GM19023 (cell line): ENCODE measurements at regions not wholly inside any gene's neighbourhood (a gene's known extent, or its start where the extent isn't known, plus 50 kb on each side); places are given as distances from the start of the nearest gene placed in this dataset.
"Not testable (repeated sequence)": the region's sequence is repeated elsewhere in the genome, so short reads cannot be mapped to it uniquely, and the experiment has no call there.

Experiments
- ATAC-seq: cut with Tn5 transposase; IDR thresholded peaks from one replicate; pipeline ENCODE4 v1.9.1; 2021; ENCODE audit warnings: mild to moderate bottlenecking, moderate library complexity; ENCODE audit not compliant: unreplicated experiment

GRCh38 chr17:20731131-20731530 lies 151.6 kb downstream of the CDRT15L2 start:
- ATAC-seq: not testable (repeated sequence)

- ATAC-seq: no peak
Measured at GRCh38 chr17:20733923-20734322, 154.4 kb downstream of the CDRT15L2 start.

DNA sequence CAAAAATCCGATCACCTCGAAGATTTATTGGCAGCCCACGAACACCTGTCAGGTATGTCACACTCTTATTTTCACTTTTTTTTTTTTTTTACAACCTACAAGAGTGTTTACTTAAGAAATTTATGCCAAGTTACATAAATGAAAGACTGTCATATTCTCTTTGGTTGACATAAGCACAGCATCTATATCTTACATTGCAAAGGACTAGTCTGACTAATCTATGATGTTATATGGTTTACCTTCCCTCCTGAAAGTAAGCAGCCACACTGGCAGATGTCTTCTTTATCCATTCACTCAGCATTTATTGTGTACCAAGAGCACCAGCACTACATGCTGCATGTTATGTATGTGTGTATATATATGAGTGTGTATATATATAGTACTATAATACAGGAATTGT lies 156.3 kb downstream of the CDRT15L2 start:
- no peak for ATAC-seq

- not testable (repeated sequence) for ATAC-seq
Measured at GRCh38 chr17:20737636-20738035, 158.1 kb downstream of the CDRT15L2 start.

DNA sequence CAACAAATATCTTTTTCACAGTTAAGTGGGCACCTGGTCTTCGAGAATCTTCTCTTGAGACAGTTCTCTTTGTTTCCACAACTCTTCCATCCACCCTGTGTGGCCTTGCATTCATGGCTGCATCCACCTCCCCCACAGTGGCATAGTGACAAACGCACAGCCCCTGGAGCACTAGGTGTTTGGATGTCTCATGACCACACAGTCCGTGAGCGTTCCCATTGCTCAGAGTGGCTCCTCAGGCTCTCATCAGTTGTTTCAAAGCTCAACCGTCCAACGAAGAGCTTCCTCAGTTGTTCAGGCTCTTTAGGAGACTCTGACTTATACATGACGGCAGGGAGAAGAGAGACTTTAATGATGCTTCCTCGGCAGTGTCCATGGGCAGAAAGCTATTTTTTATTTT lies 191.6 kb downstream of the CDRT15L2 start:
- no peak for ATAC-seq

DNA sequence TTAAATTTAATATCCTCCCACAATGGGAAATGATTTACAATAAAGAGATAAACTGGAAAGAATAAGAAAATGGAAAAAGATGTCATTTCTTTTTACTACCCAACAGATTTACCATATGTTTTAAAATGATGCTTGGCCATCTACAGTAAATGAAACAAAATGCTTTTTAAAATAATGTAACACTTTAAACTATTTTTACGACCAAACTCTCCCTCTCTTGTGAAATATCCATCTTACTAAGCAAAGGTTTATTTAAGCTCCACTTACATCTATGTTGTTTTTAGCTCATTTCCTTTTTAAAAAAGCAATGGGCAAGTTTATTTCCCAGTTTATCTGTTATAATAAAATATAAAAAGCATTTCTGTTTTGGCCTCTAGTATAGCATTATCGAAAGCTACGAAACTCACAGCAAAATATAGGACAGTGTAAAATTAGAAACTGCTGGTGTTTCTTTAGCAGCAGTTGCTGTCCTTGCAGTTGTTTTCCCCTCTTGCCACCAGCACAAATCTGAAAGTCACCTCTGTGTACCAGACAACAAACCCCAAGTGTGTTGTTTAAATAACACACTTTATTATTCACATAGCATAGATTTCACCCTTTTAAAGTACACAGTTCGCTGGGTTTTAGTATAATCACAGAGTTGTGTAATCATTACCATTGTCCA lies 195.1 kb downstream of the CDRT15L2 start:
- no peak for ATAC-seq

GRCh38 chr17:20775331-20775730 lies 195.8 kb downstream of the CDRT15L2 start:
- ATAC-seq: no peak

- no peak for ATAC-seq
Measured at GRCh38 chr17:20779521-20779920, 200.0 kb downstream of the CDRT15L2 start.

DNA sequence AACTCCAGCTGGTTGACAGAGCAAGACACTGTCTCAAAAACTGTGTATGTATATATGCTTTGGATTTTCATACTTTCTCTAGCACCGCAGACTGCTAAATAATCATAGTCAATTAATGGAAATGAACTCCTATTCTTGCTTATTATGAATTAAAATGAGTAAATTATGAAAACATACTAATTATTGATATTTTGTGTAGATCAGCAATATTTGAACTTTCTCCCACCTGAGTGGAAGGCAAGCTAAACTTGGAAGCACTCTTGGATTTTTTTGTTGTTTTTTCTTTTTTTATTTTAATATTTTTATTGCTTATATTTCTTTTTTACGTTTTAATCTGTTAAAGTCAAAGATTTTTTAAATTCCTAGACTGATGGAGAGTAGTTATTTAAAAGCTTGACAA lies 201.7 kb downstream of the CDRT15L2 start:
- no peak for ATAC-seq

DNA sequence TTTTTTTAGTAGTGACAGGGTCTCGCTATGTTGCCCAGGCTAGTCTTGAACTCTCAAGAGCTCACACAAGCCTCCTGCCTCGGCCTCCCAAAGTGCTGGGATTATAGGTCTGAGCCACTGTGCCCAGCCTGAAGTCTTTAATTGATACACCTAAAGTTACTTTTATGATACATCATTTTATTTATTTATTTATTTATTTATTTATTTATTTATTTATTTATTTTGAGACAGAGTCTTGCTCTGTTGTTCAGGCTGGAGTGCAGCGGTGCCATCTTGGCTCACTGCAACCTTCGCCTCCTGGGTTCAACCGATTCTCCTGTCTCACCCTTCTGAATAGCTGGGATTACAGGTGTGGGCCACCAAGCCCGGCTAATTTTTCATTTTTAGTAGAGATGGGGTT lies 202.3 kb downstream of the CDRT15L2 start:
- not testable (repeated sequence) for ATAC-seq

GRCh38 chr17:20783091-20783490 lies 203.6 kb downstream of the CDRT15L2 start:
- ATAC-seq: no peak

DNA sequence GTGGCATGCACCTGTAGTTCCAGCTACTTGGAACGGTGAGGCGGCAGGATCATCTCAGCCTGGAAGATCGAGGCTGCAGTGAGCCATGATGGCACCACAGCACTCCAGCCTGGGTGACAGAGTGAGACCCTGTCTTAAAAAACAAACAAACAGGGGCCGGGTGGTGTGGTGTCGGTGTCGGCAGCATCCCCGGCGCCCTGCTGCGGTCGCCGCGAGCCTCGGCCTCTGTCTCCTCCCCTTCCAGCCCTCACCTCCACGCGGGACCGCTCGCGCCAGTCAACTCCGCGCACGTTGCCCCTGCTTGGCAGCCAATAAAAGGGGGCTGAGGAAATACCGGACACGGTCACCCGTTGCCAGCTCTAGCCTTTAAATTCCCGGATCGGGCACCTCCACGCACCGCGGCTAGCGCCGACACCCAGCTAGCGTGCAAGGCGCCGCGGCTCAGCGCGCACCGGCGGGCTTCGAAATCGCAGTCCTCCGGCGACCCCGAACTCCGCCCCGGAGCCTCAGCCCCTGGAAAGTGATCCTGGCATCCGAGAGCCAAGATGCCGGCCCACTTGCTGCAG lies 204.7 kb downstream of the CDRT15L2 start:
- ATAC-seq: no peak

- no peak for ATAC-seq
Measured at GRCh38 chr17:20787281-20787680, 207.8 kb downstream of the CDRT15L2 start.

- no peak for ATAC-seq
Measured at GRCh38 chr17:20791626-20792025, 212.1 kb downstream of the CDRT15L2 start.

- not testable (repeated sequence) for ATAC-seq
Measured at GRCh38 chr17:20794532-20794931, 215.0 kb downstream of the CDRT15L2 start.

DNA sequence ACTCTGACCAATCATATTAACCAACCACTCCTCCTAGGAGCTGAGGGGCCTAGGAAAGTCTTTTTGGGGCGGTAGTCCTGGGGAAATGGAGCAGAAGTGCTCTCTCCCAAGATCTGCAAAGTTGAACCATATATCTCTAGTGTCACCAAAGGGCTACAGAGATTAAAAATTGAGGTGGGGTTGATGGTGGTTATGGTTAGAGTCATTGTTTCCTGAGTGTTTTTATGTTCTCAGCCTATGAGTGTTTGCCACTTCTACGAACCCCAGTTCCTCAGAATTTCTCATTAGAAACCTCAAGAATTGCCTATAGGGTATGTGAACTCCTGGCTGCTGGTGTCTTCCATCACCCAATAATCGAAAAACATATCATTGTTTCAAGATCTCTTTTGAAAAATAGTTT lies 217.8 kb downstream of the CDRT15L2 start:
- no peak for ATAC-seq

DNA sequence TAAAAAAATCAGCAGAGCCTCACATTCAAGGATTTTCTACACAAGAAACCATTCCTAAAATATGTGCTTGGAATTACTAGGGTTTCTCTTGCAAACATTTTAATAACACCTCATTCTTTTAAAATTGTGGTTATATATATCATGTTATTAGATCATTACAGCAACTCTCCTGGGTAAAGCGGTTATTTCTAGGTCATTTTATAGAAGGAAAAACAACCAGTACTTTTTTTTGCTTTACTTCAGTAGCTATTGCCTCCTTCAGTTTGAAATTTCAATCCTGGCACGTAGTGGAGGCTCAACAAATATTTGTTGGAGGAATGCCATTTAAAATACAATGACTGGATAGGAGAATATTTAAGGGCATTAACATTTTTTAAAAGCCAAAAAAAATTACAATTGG lies 220.6 kb downstream of the CDRT15L2 start:
- no peak for ATAC-seq

DNA sequence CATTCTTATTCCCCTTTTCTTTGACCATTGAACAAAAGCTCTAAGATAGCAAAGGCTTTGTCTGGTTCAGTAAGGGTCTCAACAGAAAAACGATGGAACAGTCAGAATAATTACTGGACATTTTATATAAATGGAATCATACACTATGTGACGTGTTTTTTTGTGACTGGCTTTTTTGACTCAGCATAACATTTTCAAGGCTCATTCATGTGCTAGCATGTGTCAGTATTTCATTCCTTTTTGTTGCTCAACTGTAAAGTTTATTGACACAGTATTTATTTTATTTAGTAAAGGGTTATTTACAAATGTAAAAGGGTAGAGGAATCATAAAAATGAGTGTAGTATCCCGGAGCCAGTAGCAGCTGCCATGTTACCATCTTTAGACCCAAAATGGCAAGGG lies 226.2 kb downstream of the CDRT15L2 start:
- ATAC-seq: no peak

DNA sequence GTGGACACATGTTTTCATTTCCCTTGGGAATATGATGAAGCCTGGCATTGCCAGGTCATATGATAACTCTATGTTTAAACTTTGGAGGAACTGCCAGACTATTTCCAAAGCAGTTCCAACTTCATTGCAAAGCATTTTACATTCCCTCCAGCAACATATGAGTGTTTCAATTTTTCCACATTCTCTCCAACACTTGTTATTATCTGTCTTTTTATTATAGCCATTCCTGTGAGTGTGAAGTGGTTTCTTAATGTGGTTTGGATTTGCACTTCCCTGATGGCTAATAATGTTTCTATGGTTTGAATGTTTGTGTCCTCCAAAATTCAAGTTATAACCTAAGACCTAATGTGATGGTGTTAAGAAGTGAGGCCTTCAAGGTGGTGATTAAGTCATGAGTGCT lies 228.0 kb downstream of the CDRT15L2 start:
- not testable (repeated sequence) for ATAC-seq

DNA sequence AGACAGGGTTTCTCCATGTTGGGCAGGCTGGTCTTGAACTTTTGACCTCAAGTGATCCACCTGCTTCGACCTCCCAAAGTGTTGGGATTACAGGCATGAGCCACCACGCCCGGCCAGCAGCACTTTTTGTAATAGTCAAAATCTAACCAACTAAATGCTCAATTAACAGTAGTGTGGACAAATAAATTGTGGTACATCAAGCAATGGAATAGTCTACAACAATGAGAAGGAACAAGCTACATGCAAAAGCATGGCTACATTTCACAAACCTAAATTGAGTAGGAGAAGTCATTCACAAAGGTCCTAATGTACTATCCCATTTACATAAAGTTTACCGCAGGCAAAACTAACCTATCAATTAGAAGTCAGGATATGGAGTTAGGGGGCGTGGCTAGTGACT lies 227.4 kb downstream of the USP22 start:
- not testable (repeated sequence) for ATAC-seq

DNA sequence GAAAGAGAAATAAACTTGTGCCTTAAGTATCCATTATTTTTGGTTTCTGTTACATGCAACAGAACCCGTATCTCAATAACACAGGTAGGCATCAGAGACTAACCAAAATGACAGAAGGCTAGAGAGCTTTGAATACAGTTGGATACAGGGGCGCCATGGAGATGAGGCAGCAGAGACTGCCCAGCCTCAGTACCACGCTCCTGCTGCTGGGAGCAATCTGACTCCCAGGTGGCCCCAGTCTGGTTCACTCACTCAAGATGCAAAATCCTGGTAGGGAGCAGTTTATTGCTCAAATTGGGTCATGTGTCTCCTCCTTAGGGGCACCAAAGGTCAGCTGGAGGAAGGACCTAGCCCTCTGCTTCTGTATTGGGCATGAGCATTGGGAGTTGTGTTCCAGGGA lies 218.9 kb downstream of the USP22 start:
- ATAC-seq: no peak

DNA sequence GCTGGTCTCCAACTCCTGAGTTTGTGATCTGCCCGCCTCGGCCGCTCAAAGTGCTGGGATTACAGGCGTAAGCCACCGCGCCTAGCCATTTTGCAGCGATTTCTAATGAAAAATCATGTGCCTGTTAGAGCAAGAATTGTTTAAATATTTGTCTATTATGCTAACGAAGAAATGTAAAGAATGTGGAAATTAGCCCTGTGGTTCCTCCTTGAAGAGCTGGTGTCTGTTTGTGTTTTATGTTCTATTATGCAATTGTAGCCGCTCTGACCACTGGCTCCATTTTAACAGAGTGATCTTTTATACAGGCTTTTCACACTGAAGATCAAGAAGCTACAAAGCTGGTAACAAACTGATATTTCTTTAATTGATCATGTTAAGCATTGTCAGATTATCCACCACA lies 217.3 kb downstream of the USP22 start:
- no peak for ATAC-seq

GRCh38 chr17:20840453-20840852 lies 202.4 kb downstream of the USP22 start:
- ATAC-seq: not testable (repeated sequence)
